Posterior vena cava (tissue), 2 donors: ENCODE measurements at regions not wholly inside any gene's neighbourhood (a gene's known extent, or its start where the extent isn't known, plus 50 kb on each side); places are given as distances from the start of the nearest gene placed in this dataset.
"Not testable (repeated sequence)": the region's sequence is repeated elsewhere in the genome, so short reads cannot be mapped to it uniquely, and the experiment has no call there.

Source experiments
- DNase-seq: peaks from one replicate; pipeline ENCODE4 v3.0.0-alpha.2; 2020; ENCODE audit warnings: low spot score
- intact Hi-C, 2 donors: fragments of 100-400 bp; cut with DNase I; formaldehyde crosslinking; loops; one replicate each; pipeline versions ENCODE4 v1.14.1 to v1.14.2; 2022 to 2023
- donor health status: DM: yes; HTN: yes; CAD: no.
- donor health status: DM: yes; HTN: yes; CAD: no.

DNA sequence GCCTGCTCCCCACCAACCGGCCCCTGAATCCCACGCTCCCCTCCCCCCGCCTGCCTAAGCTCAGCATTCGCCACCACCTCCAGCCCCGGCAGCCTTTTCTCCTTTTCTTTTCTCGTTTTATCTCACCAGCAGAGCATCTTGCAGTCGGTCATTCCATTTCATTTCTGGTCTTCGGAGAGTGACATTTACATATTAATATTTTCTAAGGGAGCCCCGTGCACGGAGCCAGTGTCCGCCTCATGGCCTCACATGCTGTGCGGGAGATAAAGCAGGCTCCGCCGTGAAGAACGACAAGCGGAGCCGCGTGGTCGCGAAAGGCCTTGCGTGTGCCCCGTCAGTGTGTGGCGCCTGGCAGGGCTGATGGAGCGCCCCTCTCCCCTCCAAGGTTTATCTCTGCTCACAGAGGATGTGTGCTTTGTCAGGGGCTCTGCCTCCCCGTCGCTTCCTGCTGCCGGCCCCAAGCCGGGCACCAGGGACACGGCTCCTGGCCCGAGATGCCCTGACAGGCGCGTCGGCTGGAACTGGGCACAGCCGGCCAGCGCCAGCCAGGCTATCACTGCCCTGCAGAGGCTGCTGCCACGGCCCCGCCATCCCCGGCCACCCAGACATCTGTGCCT, 95.5 kb upstream of the GSE1 start:
- DNase-seq, result no peak
- intact Hi-C loops, result no loop called here

GRCh38 chr16:85518398-85519049, 94.6 kb upstream of the GSE1 start:
- no peak for DNase-seq
- intact Hi-C loops, result no loop called here

DNA sequence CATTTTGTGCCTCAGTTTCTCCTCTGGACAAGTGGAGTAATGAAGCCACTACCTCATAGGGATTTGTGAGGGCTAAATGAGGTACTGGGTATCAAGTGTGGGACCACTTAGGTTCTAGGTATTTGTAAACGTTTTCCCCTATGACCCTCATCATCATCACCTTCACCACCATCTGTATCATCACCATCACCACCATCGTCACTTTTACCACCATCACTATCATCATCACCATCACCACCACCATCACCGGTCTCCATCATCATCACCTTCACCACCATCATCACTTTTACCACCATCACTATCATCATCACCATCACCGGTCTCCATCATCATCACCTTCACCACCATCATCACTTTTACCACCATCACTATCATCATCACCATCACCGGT, 94.1 kb upstream of the GSE1 start:
- intact Hi-C loops, DNase-seq: not testable (repeated sequence)

DNA sequence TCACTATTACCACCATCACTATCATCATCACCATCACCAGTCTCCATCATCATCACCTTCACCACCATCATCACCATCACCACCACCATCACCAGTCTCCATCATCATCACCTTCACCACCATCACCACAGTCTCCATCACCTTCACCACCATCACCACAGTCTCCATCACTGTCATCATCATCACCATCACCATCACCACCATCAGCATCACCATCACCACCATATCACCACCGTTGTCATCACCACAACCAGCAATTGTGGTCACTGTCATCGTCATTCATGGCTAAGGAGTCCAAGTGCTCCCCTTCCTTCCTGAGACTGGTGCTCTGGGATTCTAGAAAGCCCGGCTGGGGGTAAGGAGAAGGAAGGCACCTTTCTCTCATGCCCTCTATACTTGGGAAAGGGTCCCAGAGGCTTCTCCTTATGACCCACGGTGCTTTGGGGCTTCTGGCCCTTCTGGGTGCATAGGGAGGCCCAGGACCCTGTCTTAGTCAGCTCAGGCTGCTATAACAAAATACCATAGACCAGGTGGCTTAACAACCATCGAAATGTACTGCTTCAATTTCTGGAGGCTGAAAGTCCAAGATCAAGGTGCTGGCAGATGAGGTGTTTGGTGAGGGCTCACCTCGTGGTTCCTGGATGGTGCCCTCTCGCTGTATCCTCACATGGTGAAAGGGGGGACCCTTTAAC, 93.4 kb upstream of the GSE1 start:
- DNase-seq, result no peak
- intact Hi-C loops, result no loop called here

GRCh38 chr16:85520853-85521521, 92.1 kb upstream of the GSE1 start:
- intact Hi-C loops, result no loop called here

DNA sequence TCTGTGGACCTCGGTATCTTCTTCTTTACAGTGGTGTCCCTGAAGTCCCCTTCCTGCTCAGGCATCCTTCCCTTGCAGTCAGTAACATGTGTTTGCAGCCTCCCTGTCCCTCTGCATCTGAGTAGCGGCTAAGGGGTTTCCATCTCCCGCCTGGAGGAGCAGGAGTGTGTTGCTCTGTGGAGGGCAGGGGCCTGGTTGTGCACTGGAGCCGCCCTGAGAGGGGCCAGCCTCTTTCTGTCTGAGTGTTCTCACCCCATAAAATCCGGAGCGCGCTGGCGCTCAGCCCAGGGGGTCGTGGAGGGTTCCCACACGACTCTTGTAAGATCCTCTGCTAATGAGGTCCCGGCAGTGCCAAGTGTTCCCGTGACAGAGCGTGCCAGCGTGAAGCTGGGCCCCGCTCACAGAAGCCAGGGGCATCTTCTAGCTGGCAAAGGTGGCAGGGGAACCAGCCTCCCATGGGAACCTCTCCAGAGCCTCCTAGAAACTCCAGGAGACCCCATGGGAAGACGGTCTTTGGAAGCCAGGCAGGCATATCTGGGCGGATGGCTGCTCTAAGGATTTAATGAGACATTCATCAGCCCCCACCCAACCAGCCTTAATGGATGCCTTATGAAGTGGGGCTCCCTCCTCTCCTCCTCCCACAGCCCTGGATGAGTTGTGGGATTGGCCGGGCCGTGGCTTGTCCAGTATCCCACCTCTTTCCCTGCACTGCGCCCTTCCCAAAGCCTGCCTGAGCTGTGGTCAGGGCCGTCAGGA, 91.4 kb upstream of the GSE1 start:
- intact Hi-C loops, result no loop called here
- DNase-seq, result no peak

More at GRCh38 chr16:85520853-85521521, 92.1 kb upstream of the GSE1 start:
- no peak for DNase-seq

GRCh38 chr16:85522308-85522841, 90.7 kb upstream of the GSE1 start:
- intact Hi-C loops, result no loop called here

DNA sequence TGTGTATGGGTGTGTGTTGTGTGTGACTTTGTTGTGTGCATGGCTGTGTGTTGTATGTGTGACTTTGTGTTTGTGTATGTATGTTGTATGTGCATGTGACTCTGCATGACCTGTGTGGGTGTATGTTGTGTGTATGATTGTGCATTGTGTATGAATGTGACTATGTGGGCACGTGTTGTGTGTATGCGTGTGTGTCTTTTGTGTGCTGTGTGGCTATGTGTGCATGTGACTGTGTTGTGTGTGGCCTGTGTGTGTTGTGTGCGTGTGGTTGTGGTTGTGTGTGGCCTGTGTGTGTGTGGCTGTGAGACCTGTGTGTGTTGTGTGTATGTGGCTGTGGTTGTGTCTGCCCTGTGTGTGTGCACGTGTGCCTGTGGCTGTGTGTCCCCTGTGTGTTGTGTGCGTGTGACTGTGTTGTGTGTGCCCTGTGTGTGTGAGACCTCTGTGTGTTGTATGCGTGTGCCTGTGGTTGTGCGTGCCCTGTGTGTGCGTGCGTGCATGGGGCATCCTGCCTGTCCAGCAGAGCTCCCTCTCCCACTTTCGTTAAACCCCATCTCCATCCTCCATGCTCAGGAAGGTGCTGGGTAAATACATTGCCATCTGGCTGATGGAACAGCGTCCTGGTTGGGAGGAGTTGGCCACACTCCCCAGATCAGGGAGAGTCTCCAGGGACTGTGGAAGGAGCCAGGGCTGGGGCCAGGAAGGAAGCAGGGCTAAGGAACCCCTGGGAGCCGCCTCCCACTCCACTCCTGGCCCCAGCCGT, 90.1 kb upstream of the GSE1 start:
- intact Hi-C loops, result no loop called here
- DNase-seq, result no peak

More at GRCh38 chr16:85522308-85522841, 90.7 kb upstream of the GSE1 start:
- DNase-seq, result no peak

DNA sequence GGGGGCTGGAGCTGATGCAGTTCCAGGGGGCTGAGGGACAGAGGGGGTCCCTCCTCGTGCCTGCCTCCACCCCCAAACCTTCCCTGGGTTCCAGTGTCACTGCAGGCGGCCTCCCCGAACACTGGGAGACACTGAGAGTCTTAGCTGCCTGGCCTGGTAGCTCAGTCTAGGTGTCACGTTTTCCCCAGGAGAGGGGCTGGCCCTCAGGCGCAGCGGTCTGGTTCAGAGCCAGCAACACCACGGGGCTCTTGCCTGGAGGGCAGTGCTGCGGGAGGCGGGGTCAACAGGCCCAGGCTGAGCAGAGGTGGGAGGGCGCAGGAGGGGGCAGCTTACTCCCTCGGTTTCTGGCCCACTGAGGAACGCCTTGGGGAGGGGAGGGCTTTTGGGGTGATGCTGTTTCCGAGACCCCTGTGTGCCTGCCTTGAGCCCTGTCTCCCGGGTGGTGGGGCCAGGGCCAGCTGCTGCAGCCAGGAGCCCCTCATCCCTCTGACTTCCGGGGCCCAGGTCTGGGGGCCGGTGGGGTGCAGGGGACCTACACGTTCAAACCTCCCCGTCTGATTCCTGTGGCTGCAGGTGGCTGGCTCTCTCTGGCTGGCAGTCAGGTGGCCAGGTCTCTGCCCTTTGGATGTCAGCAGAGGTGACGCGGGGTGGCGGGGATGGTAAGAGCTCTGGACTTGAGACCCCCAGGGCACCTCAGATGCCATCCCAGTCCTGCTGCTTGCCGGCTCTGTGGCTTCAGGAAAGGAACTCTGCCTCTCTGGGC, 89.3 kb upstream of the GSE1 start:
- no peak for DNase-seq
- intact Hi-C loops, result no loop called here

DNA sequence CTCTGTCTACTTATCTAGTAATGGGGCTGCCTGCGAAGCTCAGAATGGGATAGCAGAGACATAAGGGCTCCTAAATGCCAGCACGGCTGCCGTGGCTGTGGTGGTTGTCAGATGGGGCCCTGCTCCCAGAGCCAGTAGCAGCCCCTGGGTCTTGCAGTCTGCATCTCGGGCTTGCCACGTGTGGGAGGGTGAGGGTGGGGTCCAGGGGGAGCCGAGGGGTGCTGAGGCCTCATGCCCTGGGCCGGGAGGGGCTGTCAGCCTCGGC, 88.8 kb upstream of the GSE1 start:
- no peak for DNase-seq
- intact Hi-C loops, result no loop called here

GRCh38 chr16:85524630-85525419, 88.3 kb upstream of the GSE1 start:
- intact Hi-C loops, result no loop called here
- peak; percentile 89 for DNase-seq

DNA sequence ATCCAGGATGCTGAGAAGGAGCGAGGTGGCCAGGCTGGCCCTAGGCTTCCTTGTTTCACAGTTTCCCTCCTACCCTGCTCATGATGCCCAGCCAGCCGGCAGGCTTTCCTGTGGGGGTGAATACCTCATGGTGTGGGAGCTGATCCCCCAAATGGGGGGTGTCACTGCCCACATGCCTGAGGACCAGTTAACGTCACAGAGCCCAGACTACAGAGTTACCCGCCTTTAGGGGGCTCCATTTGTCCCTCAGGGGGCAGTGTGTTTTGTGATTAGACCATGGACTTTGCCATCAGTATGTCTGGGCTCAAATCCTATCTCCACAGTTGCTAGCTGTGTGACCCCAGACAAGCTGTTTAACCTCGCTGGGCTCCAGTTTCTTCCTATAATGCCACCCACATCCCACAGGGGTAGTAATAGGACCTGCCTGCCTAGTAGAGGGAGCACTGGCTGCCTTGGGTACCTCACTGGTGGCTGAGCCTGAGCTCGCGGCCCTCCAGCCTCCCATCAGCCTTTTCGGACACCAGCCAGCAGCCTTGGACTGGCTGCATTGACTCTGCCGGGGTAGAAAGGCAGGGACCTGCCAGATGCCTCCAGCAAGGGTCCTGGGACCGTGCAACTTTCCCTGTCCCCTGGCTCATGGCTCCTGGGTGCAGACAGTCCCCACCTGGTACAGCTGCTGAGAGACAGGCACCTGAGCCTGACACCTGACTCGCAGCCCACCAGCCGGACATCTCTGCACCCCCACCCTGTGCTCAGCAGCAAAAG, 87.5 kb upstream of the GSE1 start:
- DNase-seq, result no peak
- intact Hi-C loops, result no loop called here

GRCh38 chr16:85526185-85526974, 86.7 kb upstream of the GSE1 start:
- intact Hi-C loops, result no loop called here
- DNase-seq, result no peak

- intact Hi-C loops, result no loop called here
- DNase-seq, result no peak
These were observed 85.9 kb upstream of the GSE1 start for GRCh38 chr16:85527042-85527766.

GRCh38 chr16:85527767-85528297, 85.3 kb upstream of the GSE1 start:
- intact Hi-C loops, result no loop called here
- no peak for DNase-seq
